ENCODE measurements at regions not wholly inside any gene's neighbourhood (a gene's known extent, or its start where the extent isn't known, plus 50 kb on each side); places are given as distances from the start of the nearest gene placed in this dataset.
"Not testable (repeated sequence)": the region's sequence is repeated elsewhere in the genome, so short reads cannot be mapped to it uniquely, and the experiment has no call there.

DNA sequence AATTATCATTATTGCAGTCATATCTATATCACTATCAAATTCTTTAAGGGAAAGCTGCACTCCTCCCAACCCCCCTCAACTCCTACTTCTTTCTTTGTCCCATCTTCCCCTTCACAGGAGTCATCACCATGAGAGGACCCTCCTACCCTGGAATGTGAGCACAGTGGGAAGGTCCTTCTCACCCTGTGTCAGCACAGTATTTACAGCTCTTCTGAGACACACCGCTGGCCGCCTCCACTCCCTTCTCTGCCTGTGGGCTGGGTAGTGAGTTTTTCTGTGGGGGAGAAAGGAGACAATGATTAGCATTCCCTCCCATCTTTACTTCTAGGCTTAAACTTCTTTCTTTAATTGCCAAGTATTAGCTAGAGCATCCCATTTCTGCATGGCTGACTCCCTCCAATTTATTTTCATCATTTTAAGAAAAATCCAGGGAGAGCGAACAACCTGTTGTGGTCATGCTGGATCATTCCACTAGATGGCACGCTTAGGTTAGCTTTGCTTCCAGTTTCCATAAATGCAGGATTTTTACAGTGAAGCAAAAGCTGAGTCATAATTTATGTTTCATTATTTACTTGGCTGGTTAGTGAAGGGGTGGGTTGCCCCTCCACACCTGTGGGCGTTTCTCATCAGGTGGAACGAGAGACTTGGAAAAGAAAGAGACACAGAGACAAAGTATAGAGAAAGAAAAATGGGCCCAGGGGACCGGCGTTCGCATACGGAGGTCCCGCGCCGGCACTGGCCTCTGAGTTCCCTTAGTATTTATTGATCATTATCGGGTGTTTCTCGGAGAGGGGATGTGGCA is 188.5 kb downstream of the ALX1 start (continued):
- TF ChIP-seq, protein P1, sequence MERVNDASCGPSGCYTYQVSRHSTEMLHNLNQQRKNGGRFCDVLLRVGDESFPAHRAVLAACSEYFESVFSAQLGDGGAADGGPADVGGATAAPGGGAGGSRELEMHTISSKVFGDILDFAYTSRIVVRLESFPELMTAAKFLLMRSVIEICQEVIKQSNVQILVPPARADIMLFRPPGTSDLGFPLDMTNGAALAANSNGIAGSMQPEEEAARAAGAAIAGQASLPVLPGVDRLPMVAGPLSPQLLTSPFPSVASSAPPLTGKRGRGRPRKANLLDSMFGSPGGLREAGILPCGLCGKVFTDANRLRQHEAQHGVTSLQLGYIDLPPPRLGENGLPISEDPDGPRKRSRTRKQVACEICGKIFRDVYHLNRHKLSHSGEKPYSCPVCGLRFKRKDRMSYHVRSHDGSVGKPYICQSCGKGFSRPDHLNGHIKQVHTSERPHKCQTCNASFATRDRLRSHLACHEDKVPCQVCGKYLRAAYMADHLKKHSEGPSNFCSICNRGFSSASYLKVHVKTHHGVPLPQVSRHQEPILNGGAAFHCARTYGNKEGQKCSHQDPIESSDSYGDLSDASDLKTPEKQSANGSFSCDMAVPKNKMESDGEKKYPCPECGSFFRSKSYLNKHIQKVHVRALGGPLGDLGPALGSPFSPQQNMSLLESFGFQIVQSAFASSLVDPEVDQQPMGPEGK (tag by site-specific recombination; IDR thresholded peaks at IDR 0.05), result peak; percentile 36; the same call in 1 of the 2 replicates
- TF ChIP-seq ZEB2 (tag by site-specific recombination; IDR thresholded peaks at IDR 0.05), result 0 out of 2 replicates have a peak, but pooled peaks have one; percentile 18
- no peak for TF ChIP-seq ZNF140 (tag by site-specific recombination; IDR thresholded peaks at IDR 0.05)
- no peak for TF ChIP-seq ZNF433 (tag by site-specific recombination; IDR thresholded peaks at IDR 0.05; ENCODE audit: low read depth)
- TF ChIP-seq ZNF654 (tag by site-specific recombination; IDR thresholded peaks at IDR 0.05; ENCODE audit: low read depth), result peak; percentile 99
- no peak for TF ChIP-seq HOXC10 (CRISPR knock-in tag; IDR thresholded peaks at IDR 0.05)
- TF ChIP-seq, protein P2, sequence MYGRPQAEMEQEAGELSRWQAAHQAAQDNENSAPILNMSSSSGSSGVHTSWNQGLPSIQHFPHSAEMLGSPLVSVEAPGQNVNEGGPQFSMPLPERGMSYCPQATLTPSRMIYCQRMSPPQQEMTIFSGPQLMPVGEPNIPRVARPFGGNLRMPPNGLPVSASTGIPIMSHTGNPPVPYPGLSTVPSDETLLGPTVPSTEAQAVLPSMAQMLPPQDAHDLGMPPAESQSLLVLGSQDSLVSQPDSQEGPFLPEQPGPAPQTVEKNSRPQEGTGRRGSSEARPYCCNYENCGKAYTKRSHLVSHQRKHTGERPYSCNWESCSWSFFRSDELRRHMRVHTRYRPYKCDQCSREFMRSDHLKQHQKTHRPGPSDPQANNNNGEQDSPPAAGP (tag by site-specific recombination; IDR thresholded peaks at IDR 0.05), result peak; percentile 41; the same call in 1 of the 2 replicates
- TF ChIP-seq SCRT2 (tag by site-specific recombination; IDR thresholded peaks at IDR 0.05), result peak; percentile 96

DNA sequence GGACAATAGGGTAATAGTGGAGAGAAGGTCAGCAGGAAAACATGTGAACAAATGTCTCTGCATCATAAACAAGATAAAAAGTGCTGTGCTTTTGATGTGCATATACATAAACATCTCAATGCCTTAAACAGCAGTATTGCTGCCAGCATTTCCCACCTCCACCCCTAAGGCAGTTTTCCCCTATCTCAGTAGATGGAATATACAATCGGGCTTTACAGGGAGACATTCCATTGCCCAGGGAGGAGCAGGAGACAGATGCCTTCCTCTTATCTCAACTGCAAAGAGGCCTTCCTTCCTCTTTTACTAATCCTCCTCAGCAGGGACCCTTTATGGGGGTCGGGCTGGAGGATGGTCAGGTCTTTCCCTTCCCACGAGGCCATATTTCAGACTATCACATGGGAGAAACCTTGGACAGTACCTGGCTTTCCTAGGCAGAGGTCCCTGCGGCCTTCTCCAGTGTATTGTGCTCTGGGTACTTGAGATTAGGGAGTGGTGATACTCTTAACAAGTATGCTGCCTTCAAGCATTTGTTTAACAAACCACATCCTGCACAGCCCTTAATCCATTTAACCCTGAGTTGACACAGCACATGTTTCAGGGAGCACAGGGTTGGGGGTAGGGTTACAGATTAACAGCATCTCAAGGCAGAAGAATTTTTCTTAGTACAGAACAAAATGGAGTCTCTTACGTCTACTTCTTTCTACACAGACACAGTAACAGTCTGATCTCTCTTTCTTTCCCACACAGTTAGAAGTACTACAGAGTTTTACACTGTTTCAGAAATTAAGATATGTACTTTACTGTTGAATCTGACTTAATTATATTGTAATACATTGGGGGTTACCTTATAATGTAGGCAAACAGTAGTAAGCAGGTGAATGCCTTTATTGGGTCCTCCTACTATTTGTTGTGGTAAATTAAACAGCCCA is 189.4 kb downstream of the ALX1 start:
- H3K9me3 ChIP-seq (ENCODE audit: control insufficient read depth, insufficient read depth, low read depth, low read length); POLR2A ChIA-PET; H3K36me3 ChIP-seq (ENCODE audit: control insufficient read depth in 2 of 2, insufficient read depth in 1 of 2, low read length in 2 of 2); H3K4me1 ChIP-seq (ENCODE audit: control insufficient read depth, insufficient read depth, low read length); H3K27ac ChIP-seq (ENCODE audit: extremely low read depth, low read depth, low read length): not testable (repeated sequence)
- peak overlapping the region; percentile 20; the same call in 1 of the 2 replicates for H3K4me3 ChIP-seq (ENCODE audit: low read depth, low read length)
- TF ChIP-seq KLF1 (tag by site-specific recombination; IDR thresholded peaks at IDR 0.05) (peak; percentile 65), ZNF335 (tag by site-specific recombination; conservative IDR thresholded peaks at IDR 0.05) (peak; percentile 24; the same call in 1 of the 2 replicates), WT1 (tag by site-specific recombination; IDR thresholded peaks at IDR 0.05) (peak; percentile 86), ZBTB48 (tag by site-specific recombination; IDR thresholded peaks at IDR 0.05) (0 out of 2 replicates have a peak, but pooled peaks have one; percentile 12), FEZF1 (tag by site-specific recombination; IDR thresholded peaks at IDR 0.05) (peak; percentile 62)
- TF ChIP-seq, protein P3, sequence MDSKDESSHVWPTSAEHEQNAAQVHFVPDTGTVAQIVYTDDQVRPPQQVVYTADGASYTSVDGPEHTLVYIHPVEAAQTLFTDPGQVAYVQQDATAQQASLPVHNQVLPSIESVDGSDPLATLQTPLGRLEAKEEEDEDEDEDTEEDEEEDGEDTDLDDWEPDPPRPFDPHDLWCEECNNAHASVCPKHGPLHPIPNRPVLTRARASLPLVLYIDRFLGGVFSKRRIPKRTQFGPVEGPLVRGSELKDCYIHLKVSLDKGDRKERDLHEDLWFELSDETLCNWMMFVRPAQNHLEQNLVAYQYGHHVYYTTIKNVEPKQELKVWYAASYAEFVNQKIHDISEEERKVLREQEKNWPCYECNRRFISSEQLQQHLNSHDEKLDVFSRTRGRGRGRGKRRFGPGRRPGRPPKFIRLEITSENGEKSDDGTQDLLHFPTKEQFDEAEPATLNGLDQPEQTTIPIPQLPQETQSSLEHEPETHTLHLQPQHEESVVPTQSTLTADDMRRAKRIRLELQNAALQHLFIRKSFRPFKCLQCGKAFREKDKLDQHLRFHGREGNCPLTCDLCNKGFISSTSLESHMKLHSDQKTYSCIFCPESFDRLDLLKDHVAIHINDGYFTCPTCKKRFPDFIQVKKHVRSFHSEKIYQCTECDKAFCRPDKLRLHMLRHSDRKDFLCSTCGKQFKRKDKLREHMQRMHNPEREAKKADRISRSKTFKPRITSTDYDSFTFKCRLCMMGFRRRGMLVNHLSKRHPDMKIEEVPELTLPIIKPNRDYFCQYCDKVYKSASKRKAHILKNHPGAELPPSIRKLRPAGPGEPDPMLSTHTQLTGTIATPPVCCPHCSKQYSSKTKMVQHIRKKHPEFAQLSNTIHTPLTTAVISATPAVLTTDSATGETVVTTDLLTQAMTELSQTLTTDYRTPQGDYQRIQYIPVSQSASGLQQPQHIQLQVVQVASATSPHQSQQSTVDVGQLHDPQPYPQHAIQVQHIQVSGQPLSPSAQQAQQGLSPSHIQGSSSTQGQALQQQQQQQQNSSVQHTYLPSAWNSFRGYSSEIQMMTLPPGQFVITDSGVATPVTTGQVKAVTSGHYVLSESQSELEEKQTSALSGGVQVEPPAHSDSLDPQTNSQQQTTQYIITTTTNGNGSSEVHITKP (tag by site-specific recombination; IDR thresholded peaks at IDR 0.05), result peak; percentile 77
- TF ChIP-seq, protein P2 (tag by site-specific recombination; IDR thresholded peaks at IDR 0.05), result peak; percentile 41; the same call in 1 of the 2 replicates
- TF ChIP-seq, protein P4, sequence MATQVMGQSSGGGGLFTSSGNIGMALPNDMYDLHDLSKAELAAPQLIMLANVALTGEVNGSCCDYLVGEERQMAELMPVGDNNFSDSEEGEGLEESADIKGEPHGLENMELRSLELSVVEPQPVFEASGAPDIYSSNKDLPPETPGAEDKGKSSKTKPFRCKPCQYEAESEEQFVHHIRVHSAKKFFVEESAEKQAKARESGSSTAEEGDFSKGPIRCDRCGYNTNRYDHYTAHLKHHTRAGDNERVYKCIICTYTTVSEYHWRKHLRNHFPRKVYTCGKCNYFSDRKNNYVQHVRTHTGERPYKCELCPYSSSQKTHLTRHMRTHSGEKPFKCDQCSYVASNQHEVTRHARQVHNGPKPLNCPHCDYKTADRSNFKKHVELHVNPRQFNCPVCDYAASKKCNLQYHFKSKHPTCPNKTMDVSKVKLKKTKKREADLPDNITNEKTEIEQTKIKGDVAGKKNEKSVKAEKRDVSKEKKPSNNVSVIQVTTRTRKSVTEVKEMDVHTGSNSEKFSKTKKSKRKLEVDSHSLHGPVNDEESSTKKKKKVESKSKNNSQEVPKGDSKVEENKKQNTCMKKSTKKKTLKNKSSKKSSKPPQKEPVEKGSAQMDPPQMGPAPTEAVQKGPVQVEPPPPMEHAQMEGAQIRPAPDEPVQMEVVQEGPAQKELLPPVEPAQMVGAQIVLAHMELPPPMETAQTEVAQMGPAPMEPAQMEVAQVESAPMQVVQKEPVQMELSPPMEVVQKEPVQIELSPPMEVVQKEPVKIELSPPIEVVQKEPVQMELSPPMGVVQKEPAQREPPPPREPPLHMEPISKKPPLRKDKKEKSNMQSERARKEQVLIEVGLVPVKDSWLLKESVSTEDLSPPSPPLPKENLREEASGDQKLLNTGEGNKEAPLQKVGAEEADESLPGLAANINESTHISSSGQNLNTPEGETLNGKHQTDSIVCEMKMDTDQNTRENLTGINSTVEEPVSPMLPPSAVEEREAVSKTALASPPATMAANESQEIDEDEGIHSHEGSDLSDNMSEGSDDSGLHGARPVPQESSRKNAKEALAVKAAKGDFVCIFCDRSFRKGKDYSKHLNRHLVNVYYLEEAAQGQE (tag by site-specific recombination; IDR thresholded peaks at IDR 0.05), result peak; percentile 88
- CTCF ChIA-PET, result interaction anchor here (0.6 to 4.5 kb wide), 16 partner anchors 11 to 1175 kb away, joined by 3 to 34 read pairs (median 5); no protein-coding TSS in a partner anchor

DNA sequence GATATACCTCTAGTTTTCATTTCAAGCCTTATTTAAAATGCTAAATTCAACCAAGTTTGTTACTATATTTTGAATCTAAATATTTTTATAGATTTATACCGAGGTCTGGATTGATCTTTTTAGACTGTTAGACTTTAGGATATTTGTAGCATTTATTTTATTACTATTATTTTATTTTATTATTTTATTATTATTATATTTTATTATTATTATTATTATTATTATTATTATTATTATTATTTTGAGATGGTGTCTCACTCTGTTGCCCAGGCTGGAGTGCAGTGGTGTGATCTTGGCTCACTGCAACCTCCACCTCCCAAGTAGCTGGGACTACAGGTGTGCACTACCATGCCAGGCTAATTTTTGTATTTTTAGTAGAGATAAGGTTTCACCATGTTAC is 195.3 kb downstream of the ALX1 start:
- H3K4me1 ChIP-seq (ENCODE audit: control insufficient read depth, insufficient read depth, low read length); H3K4me3 ChIP-seq (ENCODE audit: low read depth, low read length); POLR2A ChIA-PET; H3K27ac ChIP-seq (ENCODE audit: extremely low read depth, low read depth, low read length); H3K36me3 ChIP-seq (ENCODE audit: control insufficient read depth in 2 of 2, insufficient read depth in 1 of 2, low read length in 2 of 2); H3K9me3 ChIP-seq (ENCODE audit: control insufficient read depth, insufficient read depth, low read depth, low read length): not testable (repeated sequence)
- CTCF ChIA-PET, result interaction anchor here (1.1 to 2.1 kb wide), 3 partner anchors 11 to 448 kb away, joined by 3 to 11 read pairs (median 9); no protein-coding TSS in a partner anchor

All from HEK293 (cell line).